GM21528 (cell line): ENCODE measurements at regions not wholly inside any gene's neighbourhood (a gene's known extent, or its start where the extent isn't known, plus 50 kb on each side); places are given as distances from the start of the nearest gene placed in this dataset.
"Not testable (repeated sequence)": the region's sequence is repeated elsewhere in the genome, so short reads cannot be mapped to it uniquely, and the experiment has no call there.

Source experiments
- ATAC-seq: cut with Tn5 transposase; IDR thresholded peaks from one replicate; pipeline ENCODE4 v1.9.1; 2021; ENCODE audit warnings: mild to moderate bottlenecking, moderate library complexity; ENCODE audit not compliant: unreplicated experiment, low FRiP score

GRCh38 chr2:60189006-60189405 is 364.4 kb downstream of the BCL11A start:
- ATAC-seq: not testable (repeated sequence)

GRCh38 chr2:60175290-60175689 is 378.2 kb downstream of the BCL11A start:
- no peak for ATAC-seq

GRCh38 chr2:60174146-60174545 is 379.3 kb downstream of the BCL11A start:
- ATAC-seq: no peak

- ATAC-seq: no peak
Observed at GRCh38 chr2:60172801-60173200, 380.7 kb downstream of the BCL11A start.

- ATAC-seq: no peak
Observed at GRCh38 chr2:60170272-60170671, 383.2 kb downstream of the BCL11A start.

- ATAC-seq: no peak
Observed at GRCh38 chr2:60168247-60168646, 385.2 kb downstream of the BCL11A start.

DNA sequence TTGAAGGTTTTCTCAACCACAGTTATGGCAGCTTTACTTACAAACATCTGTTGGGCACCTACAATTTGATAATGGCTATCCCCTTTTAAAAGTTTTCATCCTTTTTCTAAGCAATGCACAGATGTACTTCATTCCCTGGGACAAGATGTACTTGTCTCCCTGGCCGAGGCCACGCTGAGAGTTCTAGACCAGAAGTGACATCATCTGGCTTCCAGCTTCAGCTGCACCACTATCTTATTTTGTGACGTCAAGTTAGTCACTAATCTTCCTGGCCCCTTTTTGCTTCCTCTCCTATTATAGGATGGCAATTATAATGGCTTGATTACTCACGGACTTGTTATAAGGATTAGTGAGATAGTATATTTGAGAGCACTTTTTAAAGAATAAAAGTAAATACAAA is 386.4 kb downstream of the BCL11A start:
- ATAC-seq: no peak

DNA sequence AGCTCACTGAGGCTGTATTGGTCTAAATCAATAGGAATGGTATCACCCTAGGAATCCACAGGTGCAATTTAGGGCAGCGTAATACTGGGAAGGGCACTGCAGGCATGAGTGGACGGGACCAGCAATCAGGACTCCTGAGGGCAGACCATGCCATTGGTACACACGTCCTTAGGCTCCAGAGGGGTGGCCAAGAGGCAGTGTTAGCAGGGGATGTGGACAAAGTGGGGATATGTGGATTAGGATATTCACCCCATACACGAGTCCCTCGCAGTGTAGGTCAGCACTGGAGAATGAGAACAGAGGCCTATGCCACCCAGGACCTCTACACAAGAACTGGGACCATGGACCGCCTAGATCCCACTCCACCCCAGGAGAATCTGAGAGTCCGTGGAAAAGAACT is 389.8 kb downstream of the BCL11A start:
- ATAC-seq: no peak

- ATAC-seq: no peak
Observed at GRCh38 chr2:60159519-60159918, 393.9 kb downstream of the BCL11A start.

DNA sequence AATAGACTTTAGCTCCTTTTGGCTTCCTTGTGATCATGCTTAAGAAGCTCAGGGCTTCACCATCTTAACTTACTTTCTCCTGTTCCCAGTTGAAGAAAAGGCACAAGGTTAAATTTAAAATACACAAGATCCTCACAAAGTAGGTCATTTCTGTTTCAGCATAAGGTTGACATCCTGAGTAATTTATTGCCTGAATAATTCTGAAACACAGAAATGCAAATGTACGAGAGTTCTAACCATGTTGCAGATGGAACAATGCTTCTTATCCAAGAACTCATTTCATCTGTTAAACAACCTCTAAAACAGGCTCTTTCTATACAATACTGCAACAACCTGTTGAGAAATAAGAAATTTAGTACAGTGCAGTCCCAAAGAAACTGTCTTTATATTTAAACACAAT is 395.2 kb downstream of the BCL11A start:
- ATAC-seq: no peak

DNA sequence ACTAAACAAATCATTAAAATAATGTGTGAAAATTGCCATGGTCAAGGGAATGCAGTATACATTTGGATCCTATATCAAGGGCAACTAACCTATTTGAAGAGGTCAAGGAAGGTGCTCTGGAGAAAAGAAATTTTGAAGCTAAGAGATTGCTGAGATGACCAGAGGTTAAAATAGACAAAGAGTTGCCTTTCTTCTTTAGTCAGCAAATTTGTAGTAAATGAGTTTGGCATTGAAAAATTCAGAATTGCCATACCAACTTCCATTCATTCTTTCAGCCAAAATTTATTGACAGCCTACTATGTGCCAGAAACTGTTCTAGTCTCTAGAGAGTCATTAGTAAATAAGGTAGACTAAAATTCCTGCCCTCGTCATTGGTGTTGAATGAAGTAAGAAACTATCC is 396.2 kb downstream of the BCL11A start:
- ATAC-seq: no peak

GRCh38 chr2:60154142-60154541 is 399.3 kb downstream of the BCL11A start:
- no peak for ATAC-seq

DNA sequence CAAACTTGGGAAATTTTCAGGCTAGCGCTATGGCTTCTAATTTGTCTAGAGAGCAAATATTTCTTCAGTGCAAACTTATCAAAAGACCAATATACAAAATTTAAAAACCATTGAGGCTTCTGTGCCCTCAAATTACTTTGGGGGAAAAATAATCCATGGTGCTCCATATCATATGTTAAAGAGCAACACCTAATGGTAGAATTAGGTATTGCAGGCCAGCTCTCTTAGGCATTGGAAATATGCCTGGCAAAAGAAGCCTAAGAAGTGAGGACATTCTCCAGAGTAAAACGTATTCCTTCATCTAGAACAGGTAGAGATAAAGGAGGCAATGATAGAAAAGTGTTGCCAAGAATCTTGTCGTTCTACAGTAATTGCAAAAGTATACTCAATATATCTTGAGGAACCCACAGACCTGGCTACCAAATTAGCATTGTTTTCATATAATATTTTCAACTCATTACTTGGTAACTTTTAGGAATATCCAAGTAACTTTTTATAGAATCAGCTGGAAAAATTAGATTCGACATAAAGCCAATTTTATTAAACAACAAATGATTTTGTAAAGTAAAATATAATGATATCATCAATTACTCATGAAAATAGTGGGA is 401.1 kb downstream of the BCL11A start:
- no peak for ATAC-seq

DNA sequence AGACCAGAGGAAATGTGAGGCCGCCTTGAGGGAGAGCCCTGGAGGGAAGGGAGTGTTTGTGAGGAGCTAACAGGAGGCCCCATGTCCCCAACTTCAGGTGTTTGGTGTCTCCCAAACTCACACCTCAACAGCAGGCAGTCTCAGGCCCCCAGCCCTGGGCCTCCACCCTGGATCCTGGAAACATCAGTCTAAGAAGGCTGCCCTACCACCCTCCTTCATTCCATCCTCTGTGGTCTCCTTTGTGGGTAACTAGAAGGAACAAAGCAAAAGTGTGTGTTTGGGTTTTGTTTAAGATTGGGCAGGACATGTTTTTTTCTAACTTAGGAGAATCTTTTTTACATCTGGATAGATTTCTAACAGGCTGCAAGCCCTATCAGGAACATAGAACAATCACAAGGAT is 404.3 kb downstream of the BCL11A start:
- ATAC-seq: no peak

GRCh38 chr2:60148716-60149115 is 404.7 kb downstream of the BCL11A start:
- no peak for ATAC-seq

DNA sequence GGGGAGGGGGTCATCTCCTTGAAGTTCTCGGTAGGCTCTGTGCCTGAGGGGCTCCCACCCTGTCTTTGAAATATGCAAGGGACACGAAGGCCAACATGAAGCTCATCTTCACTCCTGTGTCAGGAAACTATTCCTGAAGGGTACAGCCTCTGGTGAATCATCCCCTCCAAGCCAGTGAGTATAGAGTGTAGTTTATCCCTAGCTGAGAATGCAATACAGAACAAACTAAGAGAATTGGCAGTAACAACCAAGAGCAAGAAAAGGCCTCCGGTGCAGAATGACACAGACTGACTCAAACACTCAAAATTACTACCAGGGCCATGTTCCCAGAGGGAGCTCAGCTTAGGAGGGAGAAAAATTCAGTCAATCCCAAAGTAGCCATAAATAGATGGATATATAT is 413.3 kb downstream of the BCL11A start:
- ATAC-seq: no peak

DNA sequence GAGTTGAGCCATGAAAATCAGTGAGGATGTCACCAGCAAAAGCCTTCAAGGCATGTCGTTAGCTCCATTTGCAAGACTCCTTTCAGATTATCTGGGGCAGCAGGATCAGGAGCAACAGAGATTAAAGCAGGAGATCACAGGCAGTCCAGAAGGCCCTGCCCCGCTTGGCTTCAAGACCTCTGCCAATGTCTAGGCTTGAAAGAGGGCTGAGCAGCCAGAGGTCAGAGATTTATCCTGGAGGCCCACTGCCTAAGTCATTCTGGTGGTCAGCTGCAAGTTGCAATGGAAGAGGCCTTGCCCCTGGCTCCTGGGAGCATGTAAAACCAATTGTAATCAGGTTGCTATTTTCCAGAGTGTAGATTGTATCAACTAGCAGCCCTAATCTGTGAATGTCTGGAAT is 416.5 kb downstream of the BCL11A start:
- ATAC-seq: no peak

DNA sequence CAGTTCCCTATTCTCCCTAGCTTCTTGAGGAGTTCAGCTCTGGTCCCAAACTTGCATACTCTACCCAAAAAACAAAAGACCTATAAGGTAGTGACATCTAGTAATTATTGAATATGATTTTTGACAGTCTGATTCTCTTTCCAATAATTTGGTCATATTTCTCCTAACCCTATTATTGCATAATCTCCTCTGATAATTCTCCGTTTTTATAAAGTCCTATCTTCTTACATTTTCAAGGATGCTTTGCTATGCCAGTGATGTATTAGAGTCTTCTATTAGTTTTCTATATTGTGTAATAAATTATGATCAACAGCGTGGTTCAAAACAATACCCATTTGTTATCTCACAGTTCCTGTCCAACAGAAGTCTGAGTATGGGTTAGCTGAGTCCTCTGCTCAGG is 426.3 kb downstream of the BCL11A start:
- no peak for ATAC-seq

DNA sequence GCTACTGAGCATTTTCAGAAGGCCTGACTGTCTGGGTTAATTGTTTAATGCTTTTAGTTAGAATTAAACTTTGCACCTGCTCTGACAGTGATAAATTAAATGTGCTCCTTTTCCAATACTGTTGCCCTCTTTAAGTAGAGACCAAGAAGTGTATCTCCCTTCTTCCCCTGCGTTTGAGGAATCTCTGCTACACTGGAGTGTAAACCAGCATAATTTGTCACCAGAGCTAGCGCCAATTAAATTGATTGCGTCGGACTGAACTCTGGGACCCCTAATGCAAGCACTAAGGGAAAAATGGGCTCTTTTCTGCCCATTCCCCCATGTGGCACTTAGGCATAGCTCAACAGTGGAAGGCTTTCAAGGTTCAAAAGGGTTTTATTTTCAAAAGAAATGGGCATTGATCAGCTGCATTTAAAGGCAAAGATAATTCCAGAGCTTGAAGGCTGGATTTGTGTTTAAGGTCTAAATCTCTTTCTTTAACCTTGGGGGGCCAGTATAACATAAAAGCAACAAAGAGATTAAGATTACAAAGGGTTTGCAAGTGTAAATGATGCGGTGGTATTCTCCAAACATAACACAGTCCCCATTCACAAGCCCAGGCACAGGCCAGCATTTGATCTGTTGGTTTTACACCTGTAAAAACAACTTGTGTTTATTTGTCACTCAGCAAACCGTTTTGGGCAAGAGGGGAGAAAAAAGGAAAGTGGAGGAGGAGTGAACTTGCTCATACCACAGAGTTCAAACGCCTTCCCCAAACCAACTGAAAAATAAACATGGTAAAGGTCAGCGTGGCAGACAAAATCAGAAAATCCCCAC is 427.6 kb downstream of the BCL11A start:
- ATAC-seq: no peak

- no peak for ATAC-seq
Observed at GRCh38 chr2:60119778-60120177, 433.7 kb downstream of the BCL11A start.

DNA sequence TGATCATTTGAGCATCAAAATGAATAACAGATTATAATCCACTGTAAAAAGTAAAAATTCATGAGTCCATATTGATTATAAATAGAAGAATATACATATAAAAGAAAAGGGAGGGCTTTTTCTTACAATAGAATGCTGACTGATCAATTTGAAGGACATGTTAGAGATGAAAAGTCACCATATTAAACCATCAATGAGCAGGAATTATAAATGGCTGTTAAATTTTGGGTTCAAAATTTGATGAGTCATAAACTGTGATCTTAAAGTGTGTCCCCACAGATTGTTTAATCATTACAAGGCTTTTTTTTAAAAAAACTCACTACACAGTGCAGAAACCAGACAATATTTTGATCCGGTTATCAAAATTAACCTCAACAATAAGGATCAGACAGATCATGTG is 434.5 kb downstream of the BCL11A start:
- no peak for ATAC-seq

DNA sequence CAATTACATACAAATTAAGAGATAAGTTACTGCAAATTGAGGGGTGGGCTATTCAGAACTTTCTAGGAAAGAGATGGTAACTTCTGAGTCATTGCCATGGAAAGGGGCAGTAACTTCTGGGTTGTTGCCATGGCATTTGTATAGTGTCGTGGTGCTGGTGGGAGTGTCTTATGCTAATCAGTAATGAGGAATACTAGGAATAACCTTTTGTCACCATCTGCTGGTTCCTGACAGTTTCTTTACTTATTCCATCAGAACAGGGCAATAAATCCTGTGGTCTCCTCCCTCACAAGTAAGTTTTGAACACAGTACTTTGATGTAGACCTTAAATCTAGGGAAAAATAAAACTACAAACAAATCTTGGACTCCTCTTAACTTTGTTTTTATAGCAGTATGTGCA is 435.4 kb downstream of the BCL11A start:
- no peak for ATAC-seq
